Liver (tissue), 3 donors: ENCODE measurements at regions not wholly inside any gene's neighbourhood (a gene's known extent, or its start where the extent isn't known, plus 50 kb on each side); places are given as distances from the start of the nearest gene placed in this dataset.

Source experiments
- CTCF ChIP-seq: fragments of 150-350 bp; IDR thresholded peaks from 2 replicates; pipeline ENCODE4 v1.5.1; 2017; ENCODE audit warnings: improper control_type of control experiment, low read depth, low read length; ENCODE audit not compliant: missing input control
- FOXA1 ChIP-seq: IDR thresholded peaks from 2 replicates; pipeline ENCODE4 v1.6.1; 2016; ENCODE audit warnings: antibody characterized with exemption
- GABPA ChIP-seq, 2 donors: IDR thresholded peaks in 1 of 2; conservative IDR thresholded peaks in 1 of 2; 2 replicates each; pipeline ENCODE4 v1.6.1; 2016; ENCODE audit warnings: antibody characterized with exemption in 2 of 2, mild to moderate bottlenecking in 1 of 2, moderate library complexity in 1 of 2
- JUND ChIP-seq, 2 donors: IDR thresholded peaks; 2 replicates each; pipeline ENCODE4 v1.6.1; 2016; ENCODE audit warnings: antibody characterized with exemption in 2 of 2
- RAD21 ChIP-seq, 2 donors: IDR thresholded peaks; 2 replicates each; pipeline ENCODE4 v1.6.1; 2016; ENCODE audit warnings: antibody characterized with exemption in 2 of 2, mild to moderate bottlenecking in 2 of 2
- SP1 ChIP-seq: IDR thresholded peaks from 2 replicates; pipeline ENCODE4 v1.6.1; 2018; ENCODE audit warnings: antibody characterized with exemption, mild to moderate bottlenecking
- TAF1 ChIP-seq: conservative IDR thresholded peaks from 2 replicates; pipeline ENCODE4 v1.6.1; 2016; ENCODE audit warnings: antibody characterized with exemption, mild to moderate bottlenecking
- YY1 ChIP-seq: IDR thresholded peaks from 2 replicates; pipeline ENCODE4 v1.6.1; 2016; ENCODE audit warnings: antibody characterized with exemption, mild to moderate bottlenecking
- TF ChIP-seq, protein P1 (sequence below): IDR thresholded peaks from 2 replicates; pipeline ENCODE4 v1.6.1; 2016; ENCODE audit warnings: antibody characterized with exemption
- TF ChIP-seq, protein P2 (sequence below): IDR thresholded peaks from 2 replicates; pipeline ENCODE4 v1.6.1; 2016; ENCODE audit warnings: antibody characterized with exemption
- donor health status: healthy.
- donor health status: healthy.

DNA sequence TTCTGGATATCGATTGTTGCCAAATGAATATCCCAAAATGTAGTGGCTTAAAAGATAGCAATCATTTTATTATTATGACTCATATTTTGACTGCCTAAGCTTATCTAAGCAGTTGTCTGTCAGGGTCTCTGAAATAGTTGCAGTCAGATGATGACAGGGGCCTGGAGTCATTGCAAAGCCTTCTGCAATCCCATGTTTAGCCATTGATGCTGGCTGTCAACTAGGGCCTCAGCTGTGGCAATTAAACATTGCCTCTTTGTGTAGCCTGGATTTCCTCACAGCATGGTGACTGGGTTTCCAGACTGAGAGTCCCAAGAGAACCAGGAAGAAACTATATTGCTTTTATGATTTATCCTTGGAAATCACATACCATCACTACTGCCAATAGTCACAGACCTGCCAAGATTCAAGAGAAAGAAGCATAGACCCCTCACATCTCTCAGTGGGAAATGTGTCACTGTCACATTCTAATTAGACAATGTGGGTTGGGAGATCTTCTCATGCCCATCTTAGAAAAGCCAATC, 227.3 kb upstream of the NOCT start:
- no peak for TF ChIP-seq CTCF
- TF ChIP-seq GABPA (IDR thresholded peaks at IDR 0.05 in 1 of 2, conservative IDR thresholded peaks at IDR 0.05 in 1 of 2): no peak
- no peak for TF ChIP-seq RAD21 (IDR thresholded peaks at IDR 0.05)
- TF ChIP-seq SP1: no peak
- TF ChIP-seq YY1: no peak
- TF ChIP-seq, protein P1, sequence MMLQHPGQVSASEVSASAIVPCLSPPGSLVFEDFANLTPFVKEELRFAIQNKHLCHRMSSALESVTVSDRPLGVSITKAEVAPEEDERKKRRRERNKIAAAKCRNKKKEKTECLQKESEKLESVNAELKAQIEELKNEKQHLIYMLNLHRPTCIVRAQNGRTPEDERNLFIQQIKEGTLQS: no peak
- TF ChIP-seq JUND (IDR thresholded peaks at IDR 0.05): no peak
- no peak for TF ChIP-seq FOXA1
- TF ChIP-seq TAF1: no peak
- TF ChIP-seq, protein P2, sequence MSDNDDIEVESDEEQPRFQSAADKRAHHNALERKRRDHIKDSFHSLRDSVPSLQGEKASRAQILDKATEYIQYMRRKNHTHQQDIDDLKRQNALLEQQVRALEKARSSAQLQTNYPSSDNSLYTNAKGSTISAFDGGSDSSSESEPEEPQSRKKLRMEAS: no peak
